Panc1 (cell line): ENCODE measurements at regions not wholly inside any gene's neighbourhood (a gene's known extent, or its start where the extent isn't known, plus 50 kb on each side); places are given as distances from the start of the nearest gene placed in this dataset.

Experiments
- CTCF ChIP-seq: fragments of 450-650 bp; IDR thresholded peaks from 2 replicates; pipeline ENCODE4 v1.5.1; 2017; ENCODE audit warnings: mild to moderate bottlenecking
- POLR2AphosphoS5 ChIP-seq: IDR thresholded peaks from 2 replicates; pipeline ENCODE4 v1.6.1; 2012; ENCODE audit warnings: mild to moderate bottlenecking, low read depth, low read length, moderate library complexity
- REST ChIP-seq, 2 experiments: IDR thresholded peaks; 2 replicates each; pipeline ENCODE4 v1.6.1; 2011 to 2012; ENCODE audit warnings: low read depth in 2 of 2, control low read depth in 1 of 2, low read length in 1 of 2, mild to moderate bottlenecking in 1 of 2, moderate library complexity in 1 of 2; ENCODE audit not compliant: insufficient read depth in 1 of 2
- SIN3A ChIP-seq: IDR thresholded peaks from 2 replicates; pipeline ENCODE4 v1.6.1; 2012; ENCODE audit warnings: low read depth, mild to moderate bottlenecking, low read length, moderate library complexity, borderline replicate concordance; ENCODE audit not compliant: insufficient read depth
- TCF7L2 ChIP-seq: IDR thresholded peaks from 2 replicates; pipeline ENCODE4 v1.6.1; 2011; ENCODE audit warnings: mild to moderate bottlenecking, low read depth, low read length, inconsistent platforms

- TF ChIP-seq CTCF (no peak), POLR2AphosphoS5 (no peak), REST (IDR thresholded peaks at IDR 0.05; ENCODE audit: insufficient read depth in 1 of 2, low read depth in 2 of 2, low read length in 1 of 2) (no peak), SIN3A (no peak), TCF7L2 (no peak)
Observed at GRCh38 chr4:151908201-151908600, 147.4 kb upstream of the GATB start.
